WTC11 (cell line): ENCODE measurements at regions not wholly inside any gene's neighbourhood (a gene's known extent, or its start where the extent isn't known, plus 50 kb on each side); places are given as distances from the start of the nearest gene placed in this dataset.

Source experiments
- CREB1 ChIP-seq: sonication (generic); formaldehyde crosslinking; IDR thresholded peaks from 2 replicates; pipeline ENCODE4 v1.8.0; 2023; ENCODE audit warnings: mild to moderate bottlenecking, missing genetic modification reagents
- FOXJ3 ChIP-seq: sonication (generic); formaldehyde crosslinking; IDR thresholded peaks from 2 replicates; pipeline ENCODE4 v1.9.0; 2021; ENCODE audit warnings: missing genetic modification reagents, mild to moderate bottlenecking, borderline replicate concordance
- KAT7 ChIP-seq: sonication (generic); formaldehyde crosslinking; IDR thresholded peaks from 2 replicates; pipeline ENCODE4 v1.8.1; 2023; ENCODE audit warnings: missing genetic modification reagents, mild to moderate bottlenecking, borderline replicate concordance
- NFYB ChIP-seq: sonication (generic); formaldehyde crosslinking; conservative IDR thresholded peaks from 2 replicates; pipeline ENCODE4 v1.8.0; 2022; ENCODE audit warnings: low read depth, missing genetic modification reagents
- RELA ChIP-seq: sonication (generic); formaldehyde crosslinking; IDR thresholded peaks from 2 replicates; pipeline ENCODE4 v1.8.1; 2022; ENCODE audit warnings: missing genetic modification reagents, mild to moderate bottlenecking, borderline replicate concordance
- SP1 ChIP-seq: sonication (generic); formaldehyde crosslinking; conservative IDR thresholded peaks from 2 replicates; pipeline ENCODE4 v1.8.1; 2022; ENCODE audit warnings: missing genetic modification reagents
- TCF7 ChIP-seq: sonication (generic); formaldehyde crosslinking; IDR thresholded peaks from 2 replicates; pipeline ENCODE4 v1.8.0; 2022; ENCODE audit warnings: mild to moderate bottlenecking, low read depth, missing genetic modification reagents, moderate library complexity
- TEAD4 ChIP-seq: sonication (generic); formaldehyde crosslinking; IDR thresholded peaks from 2 replicates; pipeline ENCODE4 v1.8.0; 2022; ENCODE audit warnings: mild to moderate bottlenecking, missing genetic modification reagents
- TF ChIP-seq, protein P1 (sequence below): fragments of 200-600 bp; IDR thresholded peaks from 2 replicates; pipeline ENCODE4 v1.8.0; 2022; ENCODE audit warnings: antibody characterized with exemption
- TF ChIP-seq, protein P2 (sequence below): sonication (generic); formaldehyde crosslinking; IDR thresholded peaks from 2 replicates; pipeline ENCODE4 v1.8.1; 2022; ENCODE audit warnings: low read depth, mild to moderate bottlenecking, moderate library complexity, missing genetic modification reagents, borderline replicate concordance
- TF ChIP-seq, protein P3 (sequence below): sonication (generic); formaldehyde crosslinking; IDR thresholded peaks from 2 replicates; pipeline ENCODE4 v1.8.1; 2023; ENCODE audit warnings: mild to moderate bottlenecking, missing genetic modification reagents
- TF ChIP-seq, protein P4 (sequence below): sonication (generic); formaldehyde crosslinking; IDR thresholded peaks from 2 replicates; pipeline ENCODE4 v1.8.0; 2022; ENCODE audit warnings: mild to moderate bottlenecking, missing genetic modification reagents
- TF ChIP-seq, protein P5 (sequence below): sonication (generic); formaldehyde crosslinking; IDR thresholded peaks from 2 replicates; pipeline ENCODE4 v1.8.0; 2022; ENCODE audit warnings: mild to moderate bottlenecking, missing genetic modification reagents

DNA sequence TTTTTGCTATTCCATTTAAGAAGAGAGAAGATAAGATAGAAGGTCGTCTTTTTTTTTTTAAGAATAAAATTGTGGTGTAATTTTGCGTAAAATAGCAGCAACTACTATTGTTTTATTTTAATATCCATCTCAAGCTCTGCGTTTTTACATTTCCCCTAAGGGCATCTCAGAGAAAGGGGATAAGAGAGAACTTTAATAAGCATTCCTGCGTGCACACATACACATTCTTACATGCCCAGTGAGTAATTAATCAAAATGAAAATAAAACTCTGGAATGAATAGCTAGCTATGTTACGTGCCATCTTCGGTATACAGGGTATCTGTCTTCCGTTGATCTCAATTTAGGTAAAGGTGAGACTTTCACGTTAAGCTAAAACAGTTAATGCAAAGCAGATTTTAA lies 200.3 kb upstream of the TENM3 start:
- TF ChIP-seq, protein P1, sequence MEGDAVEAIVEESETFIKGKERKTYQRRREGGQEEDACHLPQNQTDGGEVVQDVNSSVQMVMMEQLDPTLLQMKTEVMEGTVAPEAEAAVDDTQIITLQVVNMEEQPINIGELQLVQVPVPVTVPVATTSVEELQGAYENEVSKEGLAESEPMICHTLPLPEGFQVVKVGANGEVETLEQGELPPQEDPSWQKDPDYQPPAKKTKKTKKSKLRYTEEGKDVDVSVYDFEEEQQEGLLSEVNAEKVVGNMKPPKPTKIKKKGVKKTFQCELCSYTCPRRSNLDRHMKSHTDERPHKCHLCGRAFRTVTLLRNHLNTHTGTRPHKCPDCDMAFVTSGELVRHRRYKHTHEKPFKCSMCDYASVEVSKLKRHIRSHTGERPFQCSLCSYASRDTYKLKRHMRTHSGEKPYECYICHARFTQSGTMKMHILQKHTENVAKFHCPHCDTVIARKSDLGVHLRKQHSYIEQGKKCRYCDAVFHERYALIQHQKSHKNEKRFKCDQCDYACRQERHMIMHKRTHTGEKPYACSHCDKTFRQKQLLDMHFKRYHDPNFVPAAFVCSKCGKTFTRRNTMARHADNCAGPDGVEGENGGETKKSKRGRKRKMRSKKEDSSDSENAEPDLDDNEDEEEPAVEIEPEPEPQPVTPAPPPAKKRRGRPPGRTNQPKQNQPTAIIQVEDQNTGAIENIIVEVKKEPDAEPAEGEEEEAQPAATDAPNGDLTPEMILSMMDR, result no peak
- TF ChIP-seq, protein P2, sequence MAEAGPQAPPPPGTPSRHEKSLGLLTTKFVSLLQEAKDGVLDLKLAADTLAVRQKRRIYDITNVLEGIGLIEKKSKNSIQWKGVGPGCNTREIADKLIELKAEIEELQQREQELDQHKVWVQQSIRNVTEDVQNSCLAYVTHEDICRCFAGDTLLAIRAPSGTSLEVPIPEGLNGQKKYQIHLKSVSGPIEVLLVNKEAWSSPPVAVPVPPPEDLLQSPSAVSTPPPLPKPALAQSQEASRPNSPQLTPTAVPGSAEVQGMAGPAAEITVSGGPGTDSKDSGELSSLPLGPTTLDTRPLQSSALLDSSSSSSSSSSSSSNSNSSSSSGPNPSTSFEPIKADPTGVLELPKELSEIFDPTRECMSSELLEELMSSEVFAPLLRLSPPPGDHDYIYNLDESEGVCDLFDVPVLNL (CRISPR knock-in tag), result no peak
- TF ChIP-seq NFYB (no peak), CREB1 (CRISPR knock-in tag) (no peak), KAT7 (CRISPR knock-in tag) (no peak), FOXJ3 (CRISPR knock-in tag) (no peak), TCF7 (CRISPR knock-in tag) (no peak), RELA (no peak), SP1 (CRISPR knock-in tag) (no peak), TEAD4 (CRISPR knock-in tag) (no peak)
- TF ChIP-seq, protein P3, sequence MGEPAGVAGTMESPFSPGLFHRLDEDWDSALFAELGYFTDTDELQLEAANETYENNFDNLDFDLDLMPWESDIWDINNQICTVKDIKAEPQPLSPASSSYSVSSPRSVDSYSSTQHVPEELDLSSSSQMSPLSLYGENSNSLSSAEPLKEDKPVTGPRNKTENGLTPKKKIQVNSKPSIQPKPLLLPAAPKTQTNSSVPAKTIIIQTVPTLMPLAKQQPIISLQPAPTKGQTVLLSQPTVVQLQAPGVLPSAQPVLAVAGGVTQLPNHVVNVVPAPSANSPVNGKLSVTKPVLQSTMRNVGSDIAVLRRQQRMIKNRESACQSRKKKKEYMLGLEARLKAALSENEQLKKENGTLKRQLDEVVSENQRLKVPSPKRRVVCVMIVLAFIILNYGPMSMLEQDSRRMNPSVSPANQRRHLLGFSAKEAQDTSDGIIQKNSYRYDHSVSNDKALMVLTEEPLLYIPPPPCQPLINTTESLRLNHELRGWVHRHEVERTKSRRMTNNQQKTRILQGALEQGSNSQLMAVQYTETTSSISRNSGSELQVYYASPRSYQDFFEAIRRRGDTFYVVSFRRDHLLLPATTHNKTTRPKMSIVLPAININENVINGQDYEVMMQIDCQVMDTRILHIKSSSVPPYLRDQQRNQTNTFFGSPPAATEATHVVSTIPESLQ (CRISPR knock-in tag), result no peak
- TF ChIP-seq, protein P4, sequence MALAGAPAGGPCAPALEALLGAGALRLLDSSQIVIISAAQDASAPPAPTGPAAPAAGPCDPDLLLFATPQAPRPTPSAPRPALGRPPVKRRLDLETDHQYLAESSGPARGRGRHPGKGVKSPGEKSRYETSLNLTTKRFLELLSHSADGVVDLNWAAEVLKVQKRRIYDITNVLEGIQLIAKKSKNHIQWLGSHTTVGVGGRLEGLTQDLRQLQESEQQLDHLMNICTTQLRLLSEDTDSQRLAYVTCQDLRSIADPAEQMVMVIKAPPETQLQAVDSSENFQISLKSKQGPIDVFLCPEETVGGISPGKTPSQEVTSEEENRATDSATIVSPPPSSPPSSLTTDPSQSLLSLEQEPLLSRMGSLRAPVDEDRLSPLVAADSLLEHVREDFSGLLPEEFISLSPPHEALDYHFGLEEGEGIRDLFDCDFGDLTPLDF (CRISPR knock-in tag), result no peak
- TF ChIP-seq, protein P5, sequence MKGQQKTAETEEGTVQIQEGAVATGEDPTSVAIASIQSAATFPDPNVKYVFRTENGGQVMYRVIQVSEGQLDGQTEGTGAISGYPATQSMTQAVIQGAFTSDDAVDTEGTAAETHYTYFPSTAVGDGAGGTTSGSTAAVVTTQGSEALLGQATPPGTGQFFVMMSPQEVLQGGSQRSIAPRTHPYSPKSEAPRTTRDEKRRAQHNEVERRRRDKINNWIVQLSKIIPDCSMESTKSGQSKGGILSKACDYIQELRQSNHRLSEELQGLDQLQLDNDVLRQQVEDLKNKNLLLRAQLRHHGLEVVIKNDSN (CRISPR knock-in tag), result no peak
